ENCODE measurements at regions not wholly inside any gene's neighbourhood (a gene's known extent, or its start where the extent isn't known, plus 50 kb on each side); places are given as distances from the start of the nearest gene placed in this dataset.

GRCh38 chr4:147327322-147327721 lies 153.6 kb upstream of the EDNRA start:
- Histone ChIP-seq H3K9ac (ENCODE audit: low read length) (no peak overlapping the region), H3K36me3 (replicated peaks; ENCODE audit: low read depth, low read length) (no peaks in the 10 kb centered on the region), H3K27me3 (ENCODE audit: low read depth, low read length) (no peaks in the 10 kb centered on the region), H4K20me1 (ENCODE audit: insufficient read depth, low read length) (no peaks in the 10 kb centered on the region), H3K4me3 (ENCODE audit: low read length) (no peak overlapping the region), H3K4me1 (ENCODE audit: low read length) (peaks cover 15% of the 10 kb centered on the region), H2AFZ (ENCODE audit: low read depth, low read length) (no peak overlapping the region), H3K4me2 (ENCODE audit: low read length) (no peak overlapping the region), H3K79me2 (ENCODE audit: low read length) (no peaks in the 10 kb centered on the region), H3K27ac (ENCODE audit: low read length) (no peak overlapping the region), H3K9me3 (ENCODE audit: insufficient read depth, low read length) (no peaks in the 10 kb centered on the region)
- TF ChIP-seq EZH2phosphoT487 (IDR thresholded peaks at IDR 0.05; ENCODE audit: low read depth), result no peak
- TF ChIP-seq CTCF (IDR thresholded peaks at IDR 0.05; ENCODE audit: low read depth, low read length), result no peak

- no peaks in the 10 kb centered on the region for H3K27me3 ChIP-seq (ENCODE audit: low read depth, low read length)
- H3K4me3 ChIP-seq (ENCODE audit: low read length), result no peak overlapping the region
- H3K4me1 ChIP-seq (ENCODE audit: low read length), result peaks cover 21% of the 10 kb centered on the region
- no peak overlapping the region for H3K4me2 ChIP-seq (ENCODE audit: low read length)
- H3K79me2 ChIP-seq (ENCODE audit: low read length), result no peaks in the 10 kb centered on the region
- no peak overlapping the region for H3K27ac ChIP-seq (ENCODE audit: low read length)
- no peaks in the 10 kb centered on the region for H3K9me3 ChIP-seq (ENCODE audit: insufficient read depth, low read length)
- H3K9ac ChIP-seq (ENCODE audit: low read length), result no peak overlapping the region
- H3K36me3 ChIP-seq (replicated peaks; ENCODE audit: low read depth, low read length), result no peaks in the 10 kb centered on the region
- TF ChIP-seq EZH2phosphoT487 (IDR thresholded peaks at IDR 0.05; ENCODE audit: low read depth), result no peak
- no peak for TF ChIP-seq CTCF (IDR thresholded peaks at IDR 0.05; ENCODE audit: low read depth, low read length)
- H4K20me1 ChIP-seq (ENCODE audit: insufficient read depth, low read length), result no peaks in the 10 kb centered on the region
- H2AFZ ChIP-seq (ENCODE audit: low read depth, low read length), result no peak overlapping the region
Observed at GRCh38 chr4:147328189-147328588, 152.7 kb upstream of the EDNRA start.

GRCh38 chr4:147328756-147329446 lies 152.0 kb upstream of the EDNRA start:
- Histone ChIP-seq H3K9ac (ENCODE audit: low read length) (no peak overlapping the region), H4K20me1 (ENCODE audit: insufficient read depth, low read length) (no peaks in the 10 kb centered on the region), H3K36me3 (replicated peaks; ENCODE audit: low read depth, low read length) (no peaks in the 10 kb centered on the region), H3K4me2 (ENCODE audit: low read length) (no peak overlapping the region), H3K79me2 (ENCODE audit: low read length) (no peaks in the 10 kb centered on the region), H3K27ac (ENCODE audit: low read length) (no peak overlapping the region), H3K4me1 (ENCODE audit: low read length) (peaks cover 21% of the 10 kb centered on the region), H3K4me3 (ENCODE audit: low read length) (no peak overlapping the region), H3K9me3 (ENCODE audit: insufficient read depth, low read length) (no peaks in the 10 kb centered on the region), H2AFZ (ENCODE audit: low read depth, low read length) (no peak overlapping the region), H3K27me3 (ENCODE audit: low read depth, low read length) (no peaks in the 10 kb centered on the region)
- TF ChIP-seq EZH2phosphoT487 (IDR thresholded peaks at IDR 0.05; ENCODE audit: low read depth), result no peak
- TF ChIP-seq CTCF (IDR thresholded peaks at IDR 0.05; ENCODE audit: low read depth, low read length), result no peak

- no peaks in the 10 kb centered on the region for H3K36me3 ChIP-seq (replicated peaks; ENCODE audit: low read depth, low read length)
- peak overlapping the region; percentile 37 for H3K4me2 ChIP-seq (ENCODE audit: low read length)
- no peaks in the 10 kb centered on the region for H3K79me2 ChIP-seq (ENCODE audit: low read length)
- no peak overlapping the region for H2AFZ ChIP-seq (ENCODE audit: low read depth, low read length)
- no peak overlapping the region for H3K27ac ChIP-seq (ENCODE audit: low read length)
- peaks cover 14% of the 10 kb centered on the region for H3K4me1 ChIP-seq (ENCODE audit: low read length)
- no peaks in the 10 kb centered on the region for H3K27me3 ChIP-seq (ENCODE audit: low read depth, low read length)
- TF ChIP-seq EZH2phosphoT487 (IDR thresholded peaks at IDR 0.05; ENCODE audit: low read depth) (no peak), CTCF (IDR thresholded peaks at IDR 0.05; ENCODE audit: low read depth, low read length) (no peak)
- H3K4me3 ChIP-seq (ENCODE audit: low read length), result no peak overlapping the region
- no peaks in the 10 kb centered on the region for H3K9me3 ChIP-seq (ENCODE audit: insufficient read depth, low read length)
- H3K9ac ChIP-seq (ENCODE audit: low read length), result no peak overlapping the region
- no peaks in the 10 kb centered on the region for H4K20me1 ChIP-seq (ENCODE audit: insufficient read depth, low read length)
Observed at GRCh38 chr4:147332091-147332490, 148.8 kb upstream of the EDNRA start.
